ENCODE measurements at regions not wholly inside any gene's neighbourhood (a gene's known extent, or its start where the extent isn't known, plus 50 kb on each side); places are given as distances from the start of the nearest gene placed in this dataset.

DNA sequence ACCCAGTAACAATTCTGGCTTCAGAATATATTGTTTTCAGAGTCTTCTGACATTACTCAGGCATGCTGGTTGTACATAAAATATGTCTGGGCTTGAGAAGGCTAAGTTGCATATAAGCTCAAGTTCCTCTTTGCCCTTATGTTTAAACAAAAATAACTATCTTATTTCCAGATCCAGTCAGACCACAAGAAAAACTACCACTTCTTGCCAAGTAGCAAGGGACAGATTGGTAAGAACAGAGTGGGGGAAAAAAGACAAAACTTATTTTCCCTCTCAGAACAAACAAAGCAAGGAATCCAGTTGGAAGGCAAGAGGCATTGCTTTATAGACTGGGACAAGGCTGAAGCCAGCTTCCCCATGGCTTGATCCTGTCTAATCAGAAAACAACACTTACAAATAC, 1036.7 kb upstream of the CELF4 start:
- Mint-ChIP-seq H3K9me3 (peaks cover 2 to 11% of the 10 kb centered on the region in 2 donors), H3K27me3 (ENCODE audit: low read depth in 2 of 2) (no peaks in the 10 kb centered on the region), H3K4me3 (no peak overlapping the region), H3K36me3 (no peaks in the 10 kb centered on the region), H3K27ac (no peak overlapping the region), H3K4me1 (no peaks in the 10 kb centered on the region)
- intact Hi-C loops (cut with micrococcal nuclease): no loop called here
- no peaks in the 10 kb centered on the region for H3K9me3 ChIP-seq (ENCODE audit: control insufficient read depth, insufficient read depth, low read length)
- no peaks in the 10 kb centered on the region for H3K4me1 ChIP-seq (ENCODE audit: control insufficient read depth, insufficient read depth, low read length)
- no peaks in the 10 kb centered on the region for H3K27me3 ChIP-seq (ENCODE audit: control insufficient read depth, insufficient read depth, low read length)
- TF ChIP-seq, protein P1, sequence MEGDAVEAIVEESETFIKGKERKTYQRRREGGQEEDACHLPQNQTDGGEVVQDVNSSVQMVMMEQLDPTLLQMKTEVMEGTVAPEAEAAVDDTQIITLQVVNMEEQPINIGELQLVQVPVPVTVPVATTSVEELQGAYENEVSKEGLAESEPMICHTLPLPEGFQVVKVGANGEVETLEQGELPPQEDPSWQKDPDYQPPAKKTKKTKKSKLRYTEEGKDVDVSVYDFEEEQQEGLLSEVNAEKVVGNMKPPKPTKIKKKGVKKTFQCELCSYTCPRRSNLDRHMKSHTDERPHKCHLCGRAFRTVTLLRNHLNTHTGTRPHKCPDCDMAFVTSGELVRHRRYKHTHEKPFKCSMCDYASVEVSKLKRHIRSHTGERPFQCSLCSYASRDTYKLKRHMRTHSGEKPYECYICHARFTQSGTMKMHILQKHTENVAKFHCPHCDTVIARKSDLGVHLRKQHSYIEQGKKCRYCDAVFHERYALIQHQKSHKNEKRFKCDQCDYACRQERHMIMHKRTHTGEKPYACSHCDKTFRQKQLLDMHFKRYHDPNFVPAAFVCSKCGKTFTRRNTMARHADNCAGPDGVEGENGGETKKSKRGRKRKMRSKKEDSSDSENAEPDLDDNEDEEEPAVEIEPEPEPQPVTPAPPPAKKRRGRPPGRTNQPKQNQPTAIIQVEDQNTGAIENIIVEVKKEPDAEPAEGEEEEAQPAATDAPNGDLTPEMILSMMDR (IDR thresholded peaks at IDR 0.05): no peak
- DNase-seq: no peak
- H3K36me3 ChIP-seq (ENCODE audit: control insufficient read depth, insufficient read depth, low read length): no peaks in the 10 kb centered on the region
- no peak overlapping the region for H3K4me3 ChIP-seq (ENCODE audit: low read length)
- no peak overlapping the region for H3K27ac ChIP-seq (ENCODE audit: low read length)
- ATAC-seq: no peak

GRCh38 chr18:38587571-38587970, 1022.0 kb upstream of the CELF4 start:
- Mint-ChIP-seq H3K36me3 (no peaks in the 10 kb centered on the region), H3K27me3 (ENCODE audit: low read depth in 2 of 2) (no peaks in the 10 kb centered on the region), H3K27ac (no peak overlapping the region), H3K4me1 (no peaks in the 10 kb centered on the region), H3K4me3 (no peak overlapping the region), H3K9me3 (peaks cover 0 to 7% of the 10 kb centered on the region in 2 donors)
- Histone ChIP-seq H3K4me1 (ENCODE audit: control insufficient read depth, insufficient read depth, low read length) (no peaks in the 10 kb centered on the region), H3K4me3 (ENCODE audit: low read length) (no peak overlapping the region), H3K9me3 (ENCODE audit: control insufficient read depth, insufficient read depth, low read length) (no peaks in the 10 kb centered on the region), H3K27me3 (ENCODE audit: control insufficient read depth, insufficient read depth, low read length) (no peaks in the 10 kb centered on the region), H3K27ac (ENCODE audit: low read length) (no peak overlapping the region), H3K36me3 (ENCODE audit: control insufficient read depth, insufficient read depth, low read length) (no peaks in the 10 kb centered on the region)
- intact Hi-C loops (cut with micrococcal nuclease): no loop called here
- ATAC-seq (no peak), DNase-seq (no peak)
- no CpG with 5 or more reads among the region's 1 CpG for WGBS (ENCODE audit: insufficient coverage)
- TF ChIP-seq, protein P1 (IDR thresholded peaks at IDR 0.05): no peak

DNA sequence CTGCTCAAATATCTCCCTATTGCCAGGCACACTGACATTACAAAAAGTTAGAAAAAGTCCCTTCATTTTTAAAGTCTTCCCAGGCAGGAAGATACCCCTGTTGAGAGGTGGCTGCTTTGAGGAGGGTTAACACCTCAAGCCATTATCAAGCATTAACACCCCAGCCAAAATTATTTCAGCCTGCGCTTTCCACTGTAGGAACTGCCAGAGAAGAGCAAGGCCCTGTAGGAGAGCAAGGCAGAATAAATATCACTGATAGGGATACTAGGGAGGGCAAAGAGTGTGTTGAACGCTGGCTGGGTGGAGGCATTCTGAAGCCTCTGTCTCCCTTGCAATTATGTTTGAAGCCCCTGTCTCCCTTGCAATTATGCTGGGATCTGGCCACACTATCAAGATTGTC, 1020.7 kb upstream of the CELF4 start:
- H3K27me3 Mint-ChIP-seq (ENCODE audit: low read depth in 2 of 2): no peaks in the 10 kb centered on the region
- DNase-seq (no peak), ATAC-seq (no peak)
- Histone ChIP-seq H3K4me1 (ENCODE audit: control insufficient read depth, insufficient read depth, low read length) (no peaks in the 10 kb centered on the region), H3K9me3 (ENCODE audit: control insufficient read depth, insufficient read depth, low read length) (no peaks in the 10 kb centered on the region), H3K27me3 (ENCODE audit: control insufficient read depth, insufficient read depth, low read length) (no peaks in the 10 kb centered on the region), H3K4me3 (ENCODE audit: low read length) (no peak overlapping the region), H3K27ac (ENCODE audit: low read length) (no peak overlapping the region), H3K36me3 (ENCODE audit: control insufficient read depth, insufficient read depth, low read length) (no peaks in the 10 kb centered on the region)
- intact Hi-C loops (cut with micrococcal nuclease): no loop called here
- 95% methylated on average over 2 of the region's 2 CpGs for WGBS (ENCODE audit: insufficient coverage)
- TF ChIP-seq, protein P1 (IDR thresholded peaks at IDR 0.05): no peak
- H3K27ac Mint-ChIP-seq: no peak overlapping the region
- H3K9me3 Mint-ChIP-seq: peaks cover 3 to 13% of the 10 kb centered on the region in 2 donors
- H3K36me3 Mint-ChIP-seq: no peaks in the 10 kb centered on the region
- no peak overlapping the region for H3K4me3 Mint-ChIP-seq
- peaks cover 5 to 6% of the 10 kb centered on the region in 2 donors for H3K4me1 Mint-ChIP-seq

GRCh38 chr18:38579764-38580163, 1014.2 kb upstream of the CELF4 start:
- WGBS (ENCODE audit: insufficient coverage): 47% methylated on average over 1 of the region's 1 CpG
- Mint-ChIP-seq H3K27me3 (ENCODE audit: low read depth in 2 of 2) (no peaks in the 10 kb centered on the region), H3K4me3 (no peak overlapping the region), H3K27ac (no peak overlapping the region), H3K9me3 (peaks cover 4 to 16% of the 10 kb centered on the region in 2 donors), H3K36me3 (no peaks in the 10 kb centered on the region), H3K4me1 (peaks cover 30 to 36% of the 10 kb centered on the region in 2 donors)
- H3K27me3 ChIP-seq (ENCODE audit: control insufficient read depth, insufficient read depth, low read length): no peaks in the 10 kb centered on the region
- ATAC-seq (no peak), DNase-seq (no peak)
- TF ChIP-seq, protein P1 (IDR thresholded peaks at IDR 0.05): no peak
- H3K4me1 ChIP-seq (ENCODE audit: control insufficient read depth, insufficient read depth, low read length): peaks cover 16% of the 10 kb centered on the region
- intact Hi-C loops (cut with micrococcal nuclease): no loop called here
- H3K4me3 ChIP-seq (ENCODE audit: low read length): no peak overlapping the region
- H3K9me3 ChIP-seq (ENCODE audit: control insufficient read depth, insufficient read depth, low read length): no peaks in the 10 kb centered on the region
- no peak overlapping the region for H3K27ac ChIP-seq (ENCODE audit: low read length)
- no peaks in the 10 kb centered on the region for H3K36me3 ChIP-seq (ENCODE audit: control insufficient read depth, insufficient read depth, low read length)
